GM13977 (cell line): ENCODE measurements at regions not wholly inside any gene's neighbourhood (a gene's known extent, or its start where the extent isn't known, plus 50 kb on each side); places are given as distances from the start of the nearest gene placed in this dataset.
"Not testable (repeated sequence)": the region's sequence is repeated elsewhere in the genome, so short reads cannot be mapped to it uniquely, and the experiment has no call there.

ENCODE experiments used
- DNase-seq: peaks from one replicate; pipeline ENCODE4 v3.0.0; 2012; ENCODE audit warnings: low spot score
- in situ Hi-C: fragments of 300-500 bp; cut with MboI; formaldehyde crosslinking; loops from one replicate; pipeline ENCODE4 v1.12.0; 2022; ENCODE audit warnings: low sequenced_read_pairs, low pct_unique_long_range_greater_than_20kb, mixed read lengths, inconsistent platforms; ENCODE audit not compliant: unreplicated experiment
- TF ChIP-seq, protein P1 (sequence below): IDR thresholded peaks from 2 replicates; pipeline ENCODE4 v1.5.1; 2012; ENCODE audit warnings: mild to moderate bottlenecking, control low read depth; ENCODE audit not compliant: insufficient read depth; ENCODE audit errors: extremely low read depth, missing control alignments

DNA sequence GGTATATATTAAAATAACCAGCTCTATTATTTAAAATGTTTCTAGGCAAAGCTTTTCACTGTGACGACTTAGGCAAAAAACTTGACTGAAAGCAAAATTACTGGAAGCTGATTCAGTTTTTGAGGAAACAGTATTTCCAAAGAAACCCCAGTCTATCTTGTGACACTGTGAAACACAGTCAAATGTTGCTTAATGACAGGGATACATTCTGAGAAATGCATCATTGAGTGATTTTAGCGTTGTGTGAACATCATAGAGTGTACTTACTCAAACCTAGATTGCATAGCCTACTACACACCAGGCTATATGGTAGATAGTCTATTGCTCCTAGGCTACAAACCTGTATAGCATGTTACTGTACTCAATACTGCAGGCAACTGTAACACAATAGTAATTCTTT lies 116.9 kb upstream of the KCNK1 start:
- TF ChIP-seq, protein P1, sequence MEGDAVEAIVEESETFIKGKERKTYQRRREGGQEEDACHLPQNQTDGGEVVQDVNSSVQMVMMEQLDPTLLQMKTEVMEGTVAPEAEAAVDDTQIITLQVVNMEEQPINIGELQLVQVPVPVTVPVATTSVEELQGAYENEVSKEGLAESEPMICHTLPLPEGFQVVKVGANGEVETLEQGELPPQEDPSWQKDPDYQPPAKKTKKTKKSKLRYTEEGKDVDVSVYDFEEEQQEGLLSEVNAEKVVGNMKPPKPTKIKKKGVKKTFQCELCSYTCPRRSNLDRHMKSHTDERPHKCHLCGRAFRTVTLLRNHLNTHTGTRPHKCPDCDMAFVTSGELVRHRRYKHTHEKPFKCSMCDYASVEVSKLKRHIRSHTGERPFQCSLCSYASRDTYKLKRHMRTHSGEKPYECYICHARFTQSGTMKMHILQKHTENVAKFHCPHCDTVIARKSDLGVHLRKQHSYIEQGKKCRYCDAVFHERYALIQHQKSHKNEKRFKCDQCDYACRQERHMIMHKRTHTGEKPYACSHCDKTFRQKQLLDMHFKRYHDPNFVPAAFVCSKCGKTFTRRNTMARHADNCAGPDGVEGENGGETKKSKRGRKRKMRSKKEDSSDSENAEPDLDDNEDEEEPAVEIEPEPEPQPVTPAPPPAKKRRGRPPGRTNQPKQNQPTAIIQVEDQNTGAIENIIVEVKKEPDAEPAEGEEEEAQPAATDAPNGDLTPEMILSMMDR: no peak
- in situ Hi-C loops: no loop called here
- DNase-seq: no peak

DNA sequence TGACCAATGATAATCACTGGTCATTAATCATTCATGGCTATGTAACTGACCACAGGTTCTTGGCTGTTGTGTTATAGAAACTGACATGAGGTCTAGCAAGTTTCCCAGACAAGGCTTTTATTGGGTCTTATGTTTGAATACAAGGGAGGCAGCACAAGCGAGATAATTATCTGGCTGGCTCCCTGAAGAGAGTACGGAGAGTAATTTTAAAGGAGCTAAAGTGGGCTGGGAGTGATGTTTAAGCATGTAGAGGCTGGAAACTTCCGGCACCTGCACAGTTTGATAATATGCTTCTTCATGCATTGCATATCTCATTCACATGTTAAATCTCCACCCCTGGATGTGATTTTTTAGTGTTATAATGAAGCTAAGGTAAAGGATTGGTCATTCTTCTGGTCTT lies 116.2 kb upstream of the KCNK1 start:
- TF ChIP-seq, protein P1: no peak
- in situ Hi-C loops: no loop called here

DNA sequence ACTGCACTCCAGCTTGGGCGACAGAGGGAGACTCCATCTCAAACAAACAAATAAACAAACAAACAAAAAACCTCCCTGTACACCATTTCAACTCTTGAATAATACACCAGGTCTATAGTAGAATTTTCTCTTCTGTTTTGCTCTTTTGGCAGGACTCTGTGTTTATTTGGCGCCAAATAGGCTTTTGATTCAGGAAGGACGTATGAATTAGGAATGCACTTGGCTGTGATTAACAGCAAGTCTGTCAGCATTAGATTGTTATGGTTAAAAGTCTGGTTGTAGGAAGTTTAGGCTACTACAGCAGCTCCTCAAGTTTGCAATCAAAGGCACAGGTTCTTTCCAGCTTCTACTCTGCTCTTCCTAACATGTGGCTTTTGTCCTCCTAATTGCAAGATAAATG lies 113.8 kb upstream of the KCNK1 start:
- no peak for DNase-seq
- TF ChIP-seq, protein P1: no peak
- in situ Hi-C loops: no loop called here

More for the DNA sequence above, 116.2 kb upstream of the KCNK1 start:
- no peak for DNase-seq

DNA sequence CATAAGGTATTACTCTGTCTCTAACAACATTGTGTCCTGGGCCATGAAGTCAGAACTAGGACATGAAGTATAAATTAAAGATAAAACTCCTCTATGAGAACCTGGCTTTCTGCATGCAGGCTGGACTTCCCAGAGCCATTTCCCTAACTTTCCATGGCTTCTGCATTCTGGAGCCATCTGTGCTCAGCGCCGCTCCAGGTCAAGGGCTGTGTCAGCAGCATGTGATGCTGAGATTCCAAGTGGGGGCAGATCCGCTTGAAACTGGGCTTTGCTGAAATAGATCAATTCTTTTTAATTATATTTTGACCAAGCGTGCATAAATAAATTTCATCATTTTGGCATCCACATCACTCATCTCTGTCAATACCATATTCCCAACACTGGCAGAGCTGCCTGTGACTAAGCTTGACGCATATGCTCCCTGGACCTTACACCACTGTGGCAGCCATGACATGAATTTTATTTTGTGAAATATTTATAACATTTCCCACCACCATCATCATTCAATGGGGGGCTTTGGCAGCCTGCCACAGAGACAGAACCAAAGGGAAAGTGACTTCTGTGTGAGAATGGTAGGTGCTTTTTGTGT lies 110.4 kb upstream of the KCNK1 start:
- TF ChIP-seq, protein P1: no peak
- in situ Hi-C loops: no loop called here
- no peak for DNase-seq

DNA sequence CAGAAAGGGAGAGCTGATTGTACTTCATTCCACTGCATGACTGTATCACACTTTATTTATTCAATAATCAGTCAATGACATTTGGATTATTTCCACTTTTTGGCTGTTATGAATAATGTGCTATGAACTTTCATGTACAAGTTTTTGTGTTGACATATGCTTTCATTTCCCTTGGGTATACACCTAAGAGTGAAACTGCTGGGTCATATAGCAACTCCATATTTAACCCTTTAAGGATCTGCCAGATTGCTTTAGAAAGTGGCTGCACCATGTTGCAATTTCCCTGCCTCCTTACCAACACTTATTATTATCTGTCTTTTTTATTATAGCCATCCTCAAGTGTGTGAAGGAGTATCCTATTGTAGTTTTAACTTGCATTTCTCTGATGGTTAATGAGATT lies 108.8 kb upstream of the KCNK1 start:
- in situ Hi-C loops: no loop called here
- TF ChIP-seq, protein P1: no peak
- no peak for DNase-seq

DNA sequence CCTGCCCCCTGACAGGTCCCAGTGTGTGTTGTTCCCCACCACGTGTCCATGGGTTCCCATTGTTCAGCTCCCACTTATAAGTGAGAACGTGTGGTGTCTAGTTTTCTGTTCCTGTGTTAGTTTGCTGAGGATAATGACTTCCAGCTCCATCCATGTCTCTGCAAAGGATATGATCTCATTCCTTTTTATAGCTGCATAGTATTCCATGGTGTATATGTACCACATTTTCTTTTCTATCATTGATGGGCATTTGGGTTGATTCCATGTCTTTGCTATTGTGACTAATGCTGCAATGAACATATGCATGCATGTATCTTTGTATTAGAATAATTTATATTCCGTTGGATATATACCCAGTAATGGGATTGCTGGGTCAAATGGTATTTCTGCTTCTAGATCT lies 108.0 kb upstream of the KCNK1 start:
- DNase-seq, in situ Hi-C loops: not testable (repeated sequence)

DNA sequence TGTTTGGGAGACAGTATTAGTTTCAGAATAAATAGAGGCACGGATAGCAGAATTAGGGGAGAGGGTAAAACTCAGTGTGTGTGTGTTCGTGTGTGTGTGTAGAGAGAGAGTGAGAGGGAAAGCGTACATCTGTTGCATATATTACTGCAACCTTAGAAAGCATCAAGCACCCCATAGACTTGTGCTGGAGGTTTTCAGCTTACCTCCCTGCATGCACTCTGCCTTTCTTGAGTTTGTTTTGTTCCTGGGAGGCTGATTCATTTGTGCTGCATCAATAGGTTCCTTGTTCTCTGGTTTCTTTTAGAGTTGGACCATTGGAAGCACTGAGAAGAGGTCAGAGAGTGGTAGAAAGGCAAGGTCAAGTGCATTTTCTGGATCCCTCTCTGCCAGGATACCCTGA lies 104.4 kb upstream of the KCNK1 start:
- in situ Hi-C loops: no loop called here
- DNase-seq: no peak
- TF ChIP-seq, protein P1: no peak
